ENCODE measurements at regions not wholly inside any gene's neighbourhood (a gene's known extent, or its start where the extent isn't known, plus 50 kb on each side); places are given as distances from the start of the nearest gene placed in this dataset.

GRCh38 chr5:120405286-120405864 lies 58.7 kb upstream of the PRR16 start:
- DNase-seq (ENCODE audit: low read depth in 3 of 3) = no peak

- DNase-seq (ENCODE audit: low read depth in 3 of 3) = no peak
Observed at GRCh38 chr5:120405923-120406322, 58.2 kb upstream of the PRR16 start.

- DNase-seq (ENCODE audit: low read depth in 3 of 3) = no peak
Observed at GRCh38 chr5:120413686-120414085, 50.4 kb upstream of the PRR16 start.
